ENCODE measurements at regions not wholly inside any gene's neighbourhood (a gene's known extent, or its start where the extent isn't known, plus 50 kb on each side); places are given as distances from the start of the nearest gene placed in this dataset.

GRCh38 chr10:83346266-83346910 lies 792.9 kb upstream of the GHITM start:
- H3K27me3 Mint-ChIP-seq (ENCODE audit: low read depth), result no peaks in the 10 kb centered on the region
- TF ChIP-seq, protein P1, sequence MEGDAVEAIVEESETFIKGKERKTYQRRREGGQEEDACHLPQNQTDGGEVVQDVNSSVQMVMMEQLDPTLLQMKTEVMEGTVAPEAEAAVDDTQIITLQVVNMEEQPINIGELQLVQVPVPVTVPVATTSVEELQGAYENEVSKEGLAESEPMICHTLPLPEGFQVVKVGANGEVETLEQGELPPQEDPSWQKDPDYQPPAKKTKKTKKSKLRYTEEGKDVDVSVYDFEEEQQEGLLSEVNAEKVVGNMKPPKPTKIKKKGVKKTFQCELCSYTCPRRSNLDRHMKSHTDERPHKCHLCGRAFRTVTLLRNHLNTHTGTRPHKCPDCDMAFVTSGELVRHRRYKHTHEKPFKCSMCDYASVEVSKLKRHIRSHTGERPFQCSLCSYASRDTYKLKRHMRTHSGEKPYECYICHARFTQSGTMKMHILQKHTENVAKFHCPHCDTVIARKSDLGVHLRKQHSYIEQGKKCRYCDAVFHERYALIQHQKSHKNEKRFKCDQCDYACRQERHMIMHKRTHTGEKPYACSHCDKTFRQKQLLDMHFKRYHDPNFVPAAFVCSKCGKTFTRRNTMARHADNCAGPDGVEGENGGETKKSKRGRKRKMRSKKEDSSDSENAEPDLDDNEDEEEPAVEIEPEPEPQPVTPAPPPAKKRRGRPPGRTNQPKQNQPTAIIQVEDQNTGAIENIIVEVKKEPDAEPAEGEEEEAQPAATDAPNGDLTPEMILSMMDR (conservative IDR thresholded peaks at IDR 0.05), result no peak
- H3K9me3 Mint-ChIP-seq, result peaks cover 5% of the 10 kb centered on the region
- no peak for DNase-seq (ENCODE audit: low read depth, low spot score)
- no peak overlapping the region for H3K4me3 Mint-ChIP-seq
- H3K4me1 Mint-ChIP-seq, result no peaks in the 10 kb centered on the region
- H3K36me3 Mint-ChIP-seq (ENCODE audit: low read depth), result no peaks in the 10 kb centered on the region
- H3K27ac Mint-ChIP-seq (ENCODE audit: unreplicated experiment), result no peak overlapping the region

DNA sequence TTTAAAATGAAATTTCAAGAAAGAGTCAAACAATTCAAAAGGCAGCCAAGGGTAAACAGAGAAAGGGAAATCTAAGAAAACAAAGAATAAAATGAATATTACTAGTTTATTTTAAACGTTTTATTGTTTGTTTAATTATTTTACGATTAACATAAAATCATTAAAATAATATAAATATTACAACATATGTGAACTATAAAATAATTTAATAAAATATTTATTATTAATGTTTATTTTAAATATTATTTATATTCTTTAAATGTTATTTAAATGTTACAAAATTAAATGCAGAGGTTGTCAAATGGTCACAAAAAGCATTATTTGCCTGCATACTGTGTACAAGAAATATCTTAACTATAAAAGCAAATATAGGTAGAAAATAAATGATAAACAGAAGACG lies 786.7 kb upstream of the GHITM start:
- H3K4me3 Mint-ChIP-seq, result no peak overlapping the region
- H3K27me3 Mint-ChIP-seq (ENCODE audit: low read depth), result no peaks in the 10 kb centered on the region
- H3K9me3 Mint-ChIP-seq, result peaks cover 8% of the 10 kb centered on the region
- no peaks in the 10 kb centered on the region for H3K4me1 Mint-ChIP-seq
- TF ChIP-seq, protein P1 (conservative IDR thresholded peaks at IDR 0.05), result no peak
- no peak for DNase-seq (ENCODE audit: low read depth, low spot score)
- no peak overlapping the region for H3K27ac Mint-ChIP-seq (ENCODE audit: unreplicated experiment)
- H3K36me3 Mint-ChIP-seq (ENCODE audit: low read depth), result peaks cover 6% of the 10 kb centered on the region

DNA sequence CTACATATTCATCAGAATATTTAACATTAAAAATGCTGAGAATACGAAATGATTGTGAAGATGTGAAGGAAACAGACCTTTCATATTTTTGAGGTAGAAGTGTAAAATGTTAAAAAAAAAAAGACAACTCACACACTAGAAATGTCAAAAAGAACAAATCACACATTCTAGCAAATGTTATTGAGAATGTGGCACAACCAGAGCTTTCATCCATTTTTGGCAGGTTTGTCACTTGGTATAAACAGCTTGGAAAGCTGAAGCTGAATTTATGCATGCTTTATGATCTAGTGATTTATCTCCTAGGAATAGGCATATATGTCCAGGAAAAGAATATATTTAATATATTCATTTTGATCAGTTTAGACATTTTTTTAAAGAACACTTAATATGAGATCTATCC lies 784.9 kb upstream of the GHITM start:
- H3K4me1 Mint-ChIP-seq, result no peaks in the 10 kb centered on the region
- H3K36me3 Mint-ChIP-seq (ENCODE audit: low read depth), result peaks cover 6% of the 10 kb centered on the region
- DNase-seq (ENCODE audit: low read depth, low spot score), result no peak
- no peak overlapping the region for H3K27ac Mint-ChIP-seq (ENCODE audit: unreplicated experiment)
- H3K4me3 Mint-ChIP-seq, result no peak overlapping the region
- peaks cover 12% of the 10 kb centered on the region for H3K9me3 Mint-ChIP-seq
- TF ChIP-seq, protein P1 (conservative IDR thresholded peaks at IDR 0.05), result no peak
- no peaks in the 10 kb centered on the region for H3K27me3 Mint-ChIP-seq (ENCODE audit: low read depth)

- Mint-ChIP-seq H3K4me3 (no peak overlapping the region), H3K36me3 (ENCODE audit: low read depth) (peaks cover 6% of the 10 kb centered on the region), H3K27ac (ENCODE audit: unreplicated experiment) (no peak overlapping the region), H3K4me1 (no peaks in the 10 kb centered on the region), H3K27me3 (ENCODE audit: low read depth) (no peaks in the 10 kb centered on the region), H3K9me3 (peaks cover 13% of the 10 kb centered on the region)
- no peak for DNase-seq (ENCODE audit: low read depth, low spot score)
- TF ChIP-seq, protein P1 (conservative IDR thresholded peaks at IDR 0.05), result no peak
Observed at GRCh38 chr10:83357004-83357403, 782.3 kb upstream of the GHITM start.

GRCh38 chr10:83357627-83358026 lies 781.7 kb upstream of the GHITM start:
- Mint-ChIP-seq H3K4me1 (no peaks in the 10 kb centered on the region), H3K9me3 (peaks cover 13% of the 10 kb centered on the region), H3K27me3 (ENCODE audit: low read depth) (no peaks in the 10 kb centered on the region), H3K36me3 (ENCODE audit: low read depth) (peaks cover 6% of the 10 kb centered on the region), H3K4me3 (no peak overlapping the region), H3K27ac (ENCODE audit: unreplicated experiment) (no peak overlapping the region)
- TF ChIP-seq, protein P1 (conservative IDR thresholded peaks at IDR 0.05), result no peak
- DNase-seq (ENCODE audit: low read depth, low spot score), result no peak
